Astrocyte of the spinal cord (primary cell): ENCODE measurements at regions not wholly inside any gene's neighbourhood (a gene's known extent, or its start where the extent isn't known, plus 50 kb on each side); places are given as distances from the start of the nearest gene placed in this dataset.

ENCODE experiments used
- DNase-seq: peaks from one replicate; pipeline ENCODE4 v3.0.0; 2011; ENCODE audit warnings: low read depth, low spot score
- H3K4me3 ChIP-seq: 2 replicates; pipeline ENCODE4 v1.5.1; 2011; ENCODE audit warnings: low read depth, mild to moderate bottlenecking, low read length, moderate library complexity
- CTCF ChIP-seq: IDR thresholded peaks from 2 replicates; pipeline ENCODE4 v1.5.1; 2012; ENCODE audit warnings: low read depth, mild to moderate bottlenecking, low read length, inconsistent platforms
- in situ Hi-C: cut with HindIII; loops from 2 replicates; pipeline ENCODE4 v1.10.0; 2017; ENCODE audit warnings: low sequenced_read_pairs

- TF ChIP-seq CTCF, result no peak
- no peak overlapping the region for H3K4me3 ChIP-seq
- DNase-seq, result no peak
- in situ Hi-C loops, result no loop called here
These were observed 80.8 kb upstream of the COL21A1 start for GRCh38 chr6:56327946-56328727.

GRCh38 chr6:56324396-56324795 lies 77.0 kb upstream of the COL21A1 start:
- no peak overlapping the region for H3K4me3 ChIP-seq
- TF ChIP-seq CTCF, result no peak
- in situ Hi-C loops, result no loop called here
- DNase-seq, result no peak

- DNase-seq, result no peak
- no peak for TF ChIP-seq CTCF
- H3K4me3 ChIP-seq, result no peak overlapping the region
- in situ Hi-C loops, result no loop called here
These were observed 71.5 kb upstream of the COL21A1 start for GRCh38 chr6:56318851-56319250.

GRCh38 chr6:56314683-56315523 lies 67.5 kb upstream of the COL21A1 start:
- peak; percentile 63 for DNase-seq
- H3K4me3 ChIP-seq, result no peak overlapping the region
- TF ChIP-seq CTCF, result peak; percentile 86
- in situ Hi-C loops, result no loop called here

- DNase-seq, result no peak
- in situ Hi-C loops, result no loop called here
- no peak for TF ChIP-seq CTCF
- H3K4me3 ChIP-seq, result no peak overlapping the region
These were observed 64.4 kb upstream of the COL21A1 start for GRCh38 chr6:56311533-56312448.

GRCh38 chr6:56311061-56311460 lies 63.7 kb upstream of the COL21A1 start:
- no peak overlapping the region for H3K4me3 ChIP-seq
- in situ Hi-C loops, result no loop called here
- no peak for TF ChIP-seq CTCF
- no peak for DNase-seq
